HUES6 (cell line): ENCODE measurements at regions not wholly inside any gene's neighbourhood (a gene's known extent, or its start where the extent isn't known, plus 50 kb on each side); places are given as distances from the start of the nearest gene placed in this dataset.

Experiments used
- H3K27ac ChIP-seq: 2 replicates; pipeline ENCODE4 v1.7.0; 2013; ENCODE audit warnings: low read depth, mild to moderate bottlenecking, low read length, inconsistent platforms
- H3K27me3 ChIP-seq: 2 replicates; pipeline ENCODE4 v1.6.1; 2013; ENCODE audit warnings: low read length; ENCODE audit not compliant: control insufficient read depth, insufficient read depth
- H3K36me3 ChIP-seq: 2 replicates; pipeline ENCODE4 v1.6.1; 2013; ENCODE audit warnings: low read length; ENCODE audit not compliant: control insufficient read depth, insufficient read depth
- H3K4me1 ChIP-seq: 2 replicates; pipeline ENCODE4 v1.6.1; 2013; ENCODE audit warnings: low read length; ENCODE audit not compliant: control insufficient read depth, insufficient read depth
- H3K4me3 ChIP-seq: 2 replicates; pipeline ENCODE4 v1.5.1; 2013; ENCODE audit warnings: low read depth, low read length
- H3K9ac ChIP-seq: one replicate; pipeline ENCODE4 v1.6.1; 2013; ENCODE audit warnings: mild to moderate bottlenecking, low read length
- H3K9me3 ChIP-seq: 2 replicates; pipeline ENCODE4 v1.6.1; 2013; ENCODE audit warnings: low read depth, low read length; ENCODE audit not compliant: control insufficient read depth, insufficient read depth

DNA sequence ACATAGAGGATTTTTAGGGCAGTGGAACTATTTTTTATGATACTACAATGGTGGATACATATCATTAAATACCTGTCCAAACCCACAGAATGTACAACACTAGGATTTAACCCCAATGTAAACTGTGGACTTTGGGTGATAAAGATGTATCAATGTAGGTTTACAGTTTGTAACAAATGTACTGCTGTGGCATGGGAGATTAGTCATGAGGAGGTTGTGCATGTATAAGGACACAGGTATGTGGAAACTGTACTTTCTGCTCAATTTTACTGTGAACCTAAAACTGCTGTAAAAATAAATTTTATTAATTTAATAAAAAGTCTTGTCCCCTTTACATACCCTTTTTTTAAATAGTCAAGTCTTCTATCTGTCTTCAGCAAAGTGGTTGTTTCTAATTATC, 322.5 kb upstream of the EPHA3 start:
- H3K9ac ChIP-seq: no peak overlapping the region

GRCh38 chr3:88785841-88786240, 321.6 kb upstream of the EPHA3 start:
- peaks cover 8% of the 10 kb centered on the region; the same call in 1 of the 2 replicates for H3K9me3 ChIP-seq
- no peak overlapping the region for H3K4me3 ChIP-seq
- H3K27me3 ChIP-seq: no peaks in the 10 kb centered on the region
- no peak overlapping the region for H3K9ac ChIP-seq
- H3K36me3 ChIP-seq: no peaks in the 10 kb centered on the region
- H3K27ac ChIP-seq: no peak overlapping the region
- H3K4me1 ChIP-seq: no peaks in the 10 kb centered on the region

More for the DNA sequence above, 322.5 kb upstream of the EPHA3 start:
- no peaks in the 10 kb centered on the region for H3K27me3 ChIP-seq
- H3K4me1 ChIP-seq: no peaks in the 10 kb centered on the region
- H3K9me3 ChIP-seq: peaks cover 8% of the 10 kb centered on the region; the same call in 1 of the 2 replicates
- no peaks in the 10 kb centered on the region for H3K36me3 ChIP-seq
- no peak overlapping the region for H3K27ac ChIP-seq
- no peak overlapping the region for H3K4me3 ChIP-seq

GRCh38 chr3:88795503-88795902, 311.9 kb upstream of the EPHA3 start:
- Histone ChIP-seq H3K4me3 (no peak overlapping the region), H3K27ac (no peak overlapping the region), H3K9ac (no peak overlapping the region), H3K27me3 (no peaks in the 10 kb centered on the region), H3K4me1 (no peaks in the 10 kb centered on the region), H3K36me3 (no peaks in the 10 kb centered on the region), H3K9me3 (peaks cover 28% of the 10 kb centered on the region)

GRCh38 chr3:88807491-88808105, 299.8 kb upstream of the EPHA3 start:
- Histone ChIP-seq H3K9me3 (no peaks in the 10 kb centered on the region), H3K4me1 (no peaks in the 10 kb centered on the region), H3K27ac (no peak overlapping the region), H3K4me3 (no peak overlapping the region), H3K36me3 (no peaks in the 10 kb centered on the region), H3K27me3 (no peaks in the 10 kb centered on the region), H3K9ac (no peak overlapping the region)

DNA sequence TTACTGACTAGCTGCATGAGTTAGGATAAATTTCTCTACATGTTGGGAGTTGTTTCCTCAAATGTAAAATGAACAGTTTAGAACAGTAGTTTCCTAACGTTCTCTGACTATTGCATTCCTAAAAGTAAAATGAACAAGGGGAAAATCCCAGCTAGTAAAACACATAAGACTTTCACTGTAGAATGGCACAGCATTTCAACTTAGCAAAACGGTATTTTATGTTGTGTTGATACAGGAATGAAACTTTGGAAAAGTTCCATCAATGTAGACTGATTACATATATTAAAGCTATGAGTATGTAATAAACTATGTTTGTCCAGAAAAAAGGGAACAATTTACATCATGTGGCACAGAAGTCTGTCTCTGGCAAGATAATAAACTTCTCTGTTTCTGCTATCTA, 297.4 kb upstream of the EPHA3 start:
- H3K4me3 ChIP-seq: no peak overlapping the region
- no peak overlapping the region for H3K9ac ChIP-seq
- no peaks in the 10 kb centered on the region for H3K4me1 ChIP-seq
- no peak overlapping the region for H3K27ac ChIP-seq
- no peaks in the 10 kb centered on the region for H3K27me3 ChIP-seq
- H3K36me3 ChIP-seq: no peaks in the 10 kb centered on the region
- H3K9me3 ChIP-seq: no peaks in the 10 kb centered on the region

- Histone ChIP-seq H3K9ac (no peak overlapping the region), H3K36me3 (no peaks in the 10 kb centered on the region), H3K4me3 (no peak overlapping the region), H3K4me1 (no peaks in the 10 kb centered on the region), H3K9me3 (no peaks in the 10 kb centered on the region), H3K27me3 (no peaks in the 10 kb centered on the region), H3K27ac (no peak overlapping the region)
Observed at GRCh38 chr3:88810455-88810854, 297.0 kb upstream of the EPHA3 start.

DNA sequence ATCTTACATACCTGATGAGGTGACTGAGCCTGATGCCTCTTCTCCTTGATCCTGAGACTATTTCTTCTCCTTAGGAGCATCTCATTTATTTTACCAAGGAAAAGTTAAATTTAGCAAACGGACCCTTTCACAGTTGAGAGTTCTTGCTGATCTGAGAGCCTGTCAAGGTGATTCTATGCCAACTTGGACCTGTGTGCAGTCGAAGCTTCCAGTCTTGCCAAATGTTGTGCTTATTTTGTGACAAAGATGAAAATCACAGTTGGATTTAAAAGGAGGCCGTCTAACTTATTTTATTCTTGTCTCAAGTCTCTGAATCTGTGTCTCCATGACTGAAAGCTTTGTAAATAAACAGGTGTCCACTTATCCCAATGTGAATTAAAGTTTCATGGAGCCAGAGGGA, 296.3 kb upstream of the EPHA3 start:
- Histone ChIP-seq H3K9ac (no peak overlapping the region), H3K27ac (no peak overlapping the region), H3K27me3 (no peaks in the 10 kb centered on the region), H3K36me3 (no peaks in the 10 kb centered on the region), H3K9me3 (no peaks in the 10 kb centered on the region), H3K4me3 (no peak overlapping the region), H3K4me1 (no peaks in the 10 kb centered on the region)

GRCh38 chr3:88812576-88812975, 294.8 kb upstream of the EPHA3 start:
- H3K9ac ChIP-seq: no peak overlapping the region
- H3K9me3 ChIP-seq: no peaks in the 10 kb centered on the region
- H3K27me3 ChIP-seq: no peaks in the 10 kb centered on the region
- H3K4me3 ChIP-seq: no peak overlapping the region
- H3K27ac ChIP-seq: no peak overlapping the region
- H3K36me3 ChIP-seq: no peaks in the 10 kb centered on the region
- H3K4me1 ChIP-seq: no peaks in the 10 kb centered on the region

GRCh38 chr3:88816445-88816844, 291.0 kb upstream of the EPHA3 start:
- Histone ChIP-seq H3K9me3 (no peaks in the 10 kb centered on the region), H3K4me1 (no peaks in the 10 kb centered on the region), H3K4me3 (no peak overlapping the region)

GRCh38 chr3:88824666-88825564, 282.5 kb upstream of the EPHA3 start:
- Histone ChIP-seq H3K4me3 (no peak overlapping the region), H3K9me3 (no peaks in the 10 kb centered on the region), H3K27ac (no peak overlapping the region), H3K27me3 (no peaks in the 10 kb centered on the region), H3K36me3 (no peaks in the 10 kb centered on the region), H3K4me1 (no peaks in the 10 kb centered on the region), H3K9ac (no peak overlapping the region)

More at GRCh38 chr3:88816445-88816844, 291.0 kb upstream of the EPHA3 start:
- Histone ChIP-seq H3K9ac (no peak overlapping the region), H3K36me3 (no peaks in the 10 kb centered on the region), H3K27me3 (no peaks in the 10 kb centered on the region), H3K27ac (no peak overlapping the region)

- H3K4me1 ChIP-seq: no peaks in the 10 kb centered on the region
- H3K4me3 ChIP-seq: no peak overlapping the region
- no peaks in the 10 kb centered on the region for H3K36me3 ChIP-seq
- H3K9ac ChIP-seq: no peak overlapping the region
- no peaks in the 10 kb centered on the region for H3K9me3 ChIP-seq
- H3K27me3 ChIP-seq: no peaks in the 10 kb centered on the region
- no peak overlapping the region for H3K27ac ChIP-seq
Observed at GRCh38 chr3:88828466-88828865, 279.0 kb upstream of the EPHA3 start.
